K562 (cell line): ENCODE measurements at regions not wholly inside any gene's neighbourhood (a gene's known extent, or its start where the extent isn't known, plus 50 kb on each side); places are given as distances from the start of the nearest gene placed in this dataset.

Experiments used
- ATAC-seq: fragments of 200-7000 bp; cut with Tn5 transposase; 3 replicates; pipeline ENCODE4 v1.9.1; 2020; ENCODE audit warnings: moderate library complexity
- BruUV-seq: library from RNA; stranded (reverse); fragments of 400-500 nt; replicated peaks from 2 replicates; lab custom pipeline; 2021; lab: Mats Ljungman, UMichigan
- CTCF ChIA-PET: fragments of 300-600 bp; formaldehyde crosslinking; extraction: SDS; loops from one replicate; lab custom pipeline; 2021; ENCODE audit warnings: low intra/inter-chr PET ratio; lab: Yijun Ruan, JAX
- POLR2A ChIA-PET: fragments of 300-600, 350-650 bp; sonication (Branson Sonifier 250); formaldehyde crosslinking; extraction: SDS; loops from one replicate; lab custom pipeline; 2021; ENCODE audit warnings: antibody characterized with exemption, inconsistent platforms; lab: Yijun Ruan, JAX
- DNase-seq, 4 experiments: peaks; one replicate each; pipeline versions ENCODE4 v3.0.0 to v3.0.0-alpha.2; 2011 to 2018; ENCODE audit warnings: low spot score in 3 of 4, mixed read lengths in 3 of 4; ENCODE audit errors: extremely low read depth in 1 of 4
- FAIRE-seq: peaks from 2 replicates; lab custom pipeline; 2011; peaks lifted over from hg19 to GRCh38; lab: Jason Lieb, UNC
- H2AFZ ChIP-seq: 2 replicates; pipeline ENCODE4 v1.6.0; 2011; ENCODE audit warnings: low read depth, low read length, control low read depth, inconsistent platforms
- H3K27ac ChIP-seq: fragments of 200-600 bp; 3 replicates; pipeline ENCODE4 v1.8.0; 2011; ENCODE audit warnings: low read depth, mild to moderate bottlenecking, control low read depth, inconsistent platforms, low read length, moderate library complexity, mixed read lengths; ENCODE audit errors: extremely low read depth
- H3K27me3 ChIP-seq, 2 experiments: fragments of 300-600 bp in 1 of 2; 2 replicates in 1 of 2; 3 replicates in 1 of 2; pipeline versions ENCODE4 v1.6.0 to v1.8.0; 2011; ENCODE audit warnings: inconsistent platforms in 2 of 2, low read length in 2 of 2, mild to moderate bottlenecking in 1 of 2, mixed read lengths in 1 of 2, moderate library complexity in 1 of 2; ENCODE audit not compliant: control insufficient read depth in 2 of 2, insufficient read depth in 2 of 2
- H3K36me3 ChIP-seq: fragments of 300-600 bp; 3 replicates; pipeline ENCODE4 v1.8.0; 2011; ENCODE audit warnings: mild to moderate bottlenecking, low read length, inconsistent platforms; ENCODE audit not compliant: control insufficient read depth, insufficient read depth
- H3K4me1 ChIP-seq, 2 experiments: fragments of 200-600 bp in 1 of 2; replicated peaks in 1 of 2; 2 replicates in 1 of 2; 3 replicates in 1 of 2; pipeline versions ENCODE4 v1.5.1 to v1.8.0; 2011; ENCODE audit warnings: inconsistent platforms in 2 of 2, low read length in 2 of 2, mild to moderate bottlenecking in 1 of 2, mixed read lengths in 1 of 2, moderate library complexity in 1 of 2; ENCODE audit not compliant: control insufficient read depth in 2 of 2, insufficient read depth in 2 of 2
- H3K4me2 ChIP-seq: 2 replicates; pipeline ENCODE4 v1.6.1; 2011; ENCODE audit warnings: low read length, control low read depth, inconsistent platforms, mixed read lengths; ENCODE audit not compliant: insufficient read depth
- H3K4me3 ChIP-seq: fragments of 200-600 bp; sonication (generic), shearing (Covaris generic); 2 replicates; pipeline ENCODE4 v1.5.1; 2016; ENCODE audit warnings: control low read depth, inconsistent platforms
- H3K79me2 ChIP-seq: fragments of 200-600 bp; 3 replicates; pipeline ENCODE4 v1.8.0; 2011; ENCODE audit warnings: low read length, inconsistent platforms; ENCODE audit not compliant: control insufficient read depth, insufficient read depth
- H3K9ac ChIP-seq, 2 experiments: 2 replicates each; pipeline versions ENCODE4 v1.6.0 to v1.6.1; 2011; ENCODE audit warnings: low read depth in 2 of 2, low read length in 2 of 2, control low read depth in 1 of 2, inconsistent platforms in 1 of 2, mild to moderate bottlenecking in 1 of 2, mixed read lengths in 1 of 2; ENCODE audit not compliant: insufficient read depth in 1 of 2
- H3K9me1 ChIP-seq: one replicate; pipeline ENCODE4 v1.6.0; 2011; ENCODE audit warnings: inconsistent platforms, mild to moderate bottlenecking, low read length, moderate library complexity; ENCODE audit not compliant: control insufficient read depth, insufficient read depth
- H3K9me3 ChIP-seq: replicated peaks from 2 replicates; pipeline ENCODE4 v1.5.1; 2011; ENCODE audit warnings: low read depth, low read length, inconsistent platforms; ENCODE audit not compliant: control insufficient read depth, insufficient read depth
- H4K20me1 ChIP-seq: replicated peaks from 2 replicates; pipeline ENCODE4 v1.6.1; 2011; ENCODE audit warnings: low read length, inconsistent platforms, mixed read lengths; ENCODE audit not compliant: control insufficient read depth, insufficient read depth
- CREB3L1 ChIP-seq: fragments of 450-650 bp; IDR thresholded peaks from 2 replicates; pipeline ENCODE4 v1.6.1; 2014; ENCODE audit warnings: low read depth, mild to moderate bottlenecking, moderate library complexity, borderline replicate concordance
- WGBS: fragments of 100-300 bp; shearing (Covaris generic); methylation state at CpG from one replicate; pipeline ENCODE4 v1.1.6; 2016; ENCODE audit warnings: low coverage, mixed read lengths; ENCODE audit not compliant: insufficient coverage; ENCODE audit errors: missing lambda C conversion rate; 5-methylcytosine and 5-hydroxymethylcytosine counted together
- in situ Hi-C: fragments of 300-500 bp; cut with MboI; formaldehyde crosslinking; loops from 4 replicates; pipeline ENCODE4 v1.15.0; 2018; ENCODE audit warnings: inconsistent platforms, mixed read lengths
- intact Hi-C: fragments of 100-400 bp; cut with micrococcal nuclease; formaldehyde crosslinking; loops from 2 replicates; pipeline ENCODE4 v1.14.2; 2022

DNA sequence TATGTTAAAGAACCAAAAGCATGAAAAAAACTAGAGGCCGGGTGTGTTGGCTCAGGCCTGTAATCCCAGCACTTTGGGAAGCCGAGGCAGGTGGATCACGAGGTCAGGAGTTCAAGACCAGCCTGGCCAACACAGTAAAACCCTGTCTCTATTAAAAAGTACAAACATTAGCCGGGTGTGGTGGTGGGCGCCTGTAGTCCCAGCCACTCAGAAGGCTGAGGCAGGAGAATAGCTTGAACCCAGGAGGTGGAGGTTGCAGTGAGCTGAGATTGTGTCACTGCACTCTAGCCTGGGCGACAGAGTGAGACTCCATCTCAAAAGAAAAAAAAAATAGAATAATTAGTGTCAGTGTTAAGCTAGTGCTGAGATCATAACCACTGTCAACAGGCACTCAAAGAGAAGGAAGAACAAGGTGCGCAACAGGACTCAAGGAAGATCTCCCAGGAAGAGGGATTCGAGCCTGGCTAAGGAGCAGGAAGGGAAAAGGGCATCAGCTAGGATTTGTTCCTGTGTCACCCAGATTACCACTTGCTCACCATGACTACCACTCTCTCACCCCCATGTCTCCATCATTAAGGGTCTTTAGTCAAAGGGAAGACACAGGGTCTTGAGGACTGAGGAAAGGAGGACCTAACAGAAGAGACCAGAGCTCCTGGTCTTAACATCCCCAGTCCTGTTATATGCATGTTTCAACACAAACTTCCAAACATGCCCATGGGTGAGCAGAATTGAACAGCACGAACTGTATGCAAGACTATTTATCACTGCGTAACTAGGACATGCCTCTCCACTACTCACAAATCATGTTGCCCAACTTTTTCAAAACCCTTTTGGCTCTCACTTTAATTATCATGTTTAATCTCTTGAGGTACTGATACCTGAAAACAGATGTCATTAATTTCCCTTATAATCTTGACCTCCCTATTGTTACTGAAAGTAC is 88.3 kb upstream of the PLEKHM1 start:
- H3K27me3 ChIP-seq, result peaks cover 0 to 4% of the 10 kb centered on the region in 2 experiments; a peak in 3 of 5 replicates
- no peak overlapping the region for H3K9ac ChIP-seq
- no peaks in the 10 kb centered on the region for H3K9me1 ChIP-seq
- ATAC-seq, result no peak; the same call in 2 of the 3 replicates
- intact Hi-C loops, result no loop called here
- H3K9me3 ChIP-seq, result no peaks in the 10 kb centered on the region
- H3K4me1 ChIP-seq, result peaks cover 2 to 11% of the 10 kb centered on the region in 2 experiments; a peak in 3 of 5 replicates
- in situ Hi-C loops, result loop anchor here (5.0 to 25.0 kb wide), 3 partner anchors 546 to 1234 kb away; partner anchors contain the start of gene WNT3
- H2AFZ ChIP-seq, result no peak overlapping the region
- H3K36me3 ChIP-seq, result peaks cover 3% of the 10 kb centered on the region; the same call in 2 of the 3 replicates
- FAIRE-seq, result no peak
- no TSS peak for BruUV-seq
- ChIA-PET CTCF (no interaction called here), POLR2A (interaction anchor here (0.6 to 1.0 kb wide), 2 partner anchors 332 to 404 kb away, joined by 3 read pairs; no protein-coding TSS in a partner anchor)
- 51% methylated on average over 10 of the region's 10 CpGs for WGBS
- H4K20me1 ChIP-seq, result peaks cover 17% of the 10 kb centered on the region; the same call in 1 of the 2 replicates
- H3K27ac ChIP-seq, result no peak overlapping the region
- no peak for TF ChIP-seq CREB3L1
- peak in 3 of 4 experiments; percentile 6 to 8 (median 6) for DNase-seq
- no peak overlapping the region for H3K4me2 ChIP-seq
- H3K4me3 ChIP-seq, result no peak overlapping the region
- peaks cover 78% of the 10 kb centered on the region for H3K79me2 ChIP-seq
